Muscle of arm (tissue), 1 donor: ENCODE measurements at regions not wholly inside any gene's neighbourhood (a gene's known extent, or its start where the extent isn't known, plus 50 kb on each side); places are given as distances from the start of the nearest gene placed in this dataset.

ENCODE experiments used
- DNase-seq: peaks from one replicate; pipeline ENCODE4 v3.0.0-alpha.2; 2013

GRCh38 chr14:80378084-80378690 lies 166.9 kb upstream of the DIO2 start:
- no peak for DNase-seq

GRCh38 chr14:80364816-80365215 lies 153.5 kb upstream of the DIO2 start:
- no peak for DNase-seq

- no peak for DNase-seq
Measured at GRCh38 chr14:80364274-80364673, 153.0 kb upstream of the DIO2 start.

- DNase-seq: no peak
Measured at GRCh38 chr14:80358112-80358511, 146.8 kb upstream of the DIO2 start.

- no peak for DNase-seq
Measured at GRCh38 chr14:80356413-80356812, 145.1 kb upstream of the DIO2 start.

GRCh38 chr14:80354860-80355581 lies 143.7 kb upstream of the DIO2 start:
- no peak for DNase-seq

GRCh38 chr14:80352471-80352870 lies 141.2 kb upstream of the DIO2 start:
- DNase-seq: no peak

GRCh38 chr14:80350707-80351106 lies 139.4 kb upstream of the DIO2 start:
- no peak for DNase-seq

GRCh38 chr14:80346395-80346794 lies 135.1 kb upstream of the DIO2 start:
- no peak for DNase-seq

- no peak for DNase-seq
Measured at GRCh38 chr14:80344208-80344607, 132.9 kb upstream of the DIO2 start.

- no peak for DNase-seq
Measured at GRCh38 chr14:80336608-80337106, 125.4 kb upstream of the DIO2 start.

GRCh38 chr14:80325688-80326087 lies 114.4 kb upstream of the DIO2 start:
- DNase-seq: no peak

- DNase-seq: no peak
Measured at GRCh38 chr14:80325112-80325511, 113.8 kb upstream of the DIO2 start.

- no peak for DNase-seq
Measured at GRCh38 chr14:80324649-80325048, 113.3 kb upstream of the DIO2 start.

GRCh38 chr14:80323038-80323665 lies 111.8 kb upstream of the DIO2 start:
- DNase-seq: no peak

- DNase-seq: no peak
Measured at GRCh38 chr14:80316441-80316840, 105.1 kb upstream of the DIO2 start.

- no peak for DNase-seq
Measured at GRCh38 chr14:80315681-80316080, 104.4 kb upstream of the DIO2 start.

GRCh38 chr14:80313806-80314205 lies 102.5 kb upstream of the DIO2 start:
- no peak for DNase-seq

- no peak for DNase-seq
Measured at GRCh38 chr14:80310938-80311750, 99.8 kb upstream of the DIO2 start.

- no peak for DNase-seq
Measured at GRCh38 chr14:80304125-80304766, 92.9 kb upstream of the DIO2 start.

- no peak for DNase-seq
Measured at GRCh38 chr14:80300351-80300750, 89.0 kb upstream of the DIO2 start.
